ENCODE measurements at regions not wholly inside any gene's neighbourhood (a gene's known extent, or its start where the extent isn't known, plus 50 kb on each side); places are given as distances from the start of the nearest gene placed in this dataset.
A peak's percentile ranks its signal among the peaks of the same experiment; 100 is the strongest.

GRCh38 chr13:78884571-78884970 is 225.6 kb upstream of the OBI1 start:
- Mint-ChIP-seq H3K27me3 (ENCODE audit: low read depth, poor library complexity) (peaks cover 3% of the 10 kb centered on the region), H3K36me3 (ENCODE audit: low read depth) (no peaks in the 10 kb centered on the region), H3K9me3 (no peaks in the 10 kb centered on the region), H3K27ac (no peak overlapping the region), H3K4me1 (peaks cover 13% of the 10 kb centered on the region), H3K4me3 (no peak overlapping the region)
- DNase-seq = no peak
- no peak for TF ChIP-seq CTCF (IDR thresholded peaks at IDR 0.05)

- Mint-ChIP-seq H3K27me3 (ENCODE audit: low read depth, poor library complexity) (no peaks in the 10 kb centered on the region), H3K4me3 (no peak overlapping the region), H3K27ac (no peak overlapping the region), H3K4me1 (peaks cover 13% of the 10 kb centered on the region), H3K9me3 (peaks cover 9% of the 10 kb centered on the region), H3K36me3 (ENCODE audit: low read depth) (no peaks in the 10 kb centered on the region)
- no peak for TF ChIP-seq CTCF (IDR thresholded peaks at IDR 0.05)
- DNase-seq = no peak
Measured at GRCh38 chr13:78881751-78882150, 222.8 kb upstream of the OBI1 start.

- no peak for TF ChIP-seq CTCF (IDR thresholded peaks at IDR 0.05)
- DNase-seq = no peak
- peaks cover 13% of the 10 kb centered on the region for H3K4me1 Mint-ChIP-seq
- H3K27me3 Mint-ChIP-seq (ENCODE audit: low read depth, poor library complexity) = no peaks in the 10 kb centered on the region
- peak overlapping the region; percentile 30 for H3K27ac Mint-ChIP-seq
- H3K4me3 Mint-ChIP-seq = no peak overlapping the region
- H3K9me3 Mint-ChIP-seq = peaks cover 9% of the 10 kb centered on the region
- H3K36me3 Mint-ChIP-seq (ENCODE audit: low read depth) = no peaks in the 10 kb centered on the region
Measured at GRCh38 chr13:78881054-78881453, 222.1 kb upstream of the OBI1 start.

GRCh38 chr13:78876915-78877549 is 218.1 kb upstream of the OBI1 start:
- Mint-ChIP-seq H3K4me3 (no peak overlapping the region), H3K27ac (no peak overlapping the region), H3K9me3 (peaks cover 9% of the 10 kb centered on the region), H3K27me3 (ENCODE audit: low read depth, poor library complexity) (no peaks in the 10 kb centered on the region), H3K36me3 (ENCODE audit: low read depth) (no peaks in the 10 kb centered on the region), H3K4me1 (peaks cover 22% of the 10 kb centered on the region)
- DNase-seq = no peak
- TF ChIP-seq CTCF (IDR thresholded peaks at IDR 0.05) = no peak

GRCh38 chr13:78875792-78876580 is 217.0 kb upstream of the OBI1 start:
- no peak for TF ChIP-seq CTCF (IDR thresholded peaks at IDR 0.05)
- Mint-ChIP-seq H3K4me3 (no peak overlapping the region), H3K27me3 (ENCODE audit: low read depth, poor library complexity) (no peaks in the 10 kb centered on the region), H3K36me3 (ENCODE audit: low read depth) (no peaks in the 10 kb centered on the region), H3K4me1 (peaks cover 12% of the 10 kb centered on the region), H3K27ac (no peak overlapping the region), H3K9me3 (peaks cover 9% of the 10 kb centered on the region)
- no peak for DNase-seq

GRCh38 chr13:78868991-78869390 is 210.0 kb upstream of the OBI1 start:
- Mint-ChIP-seq H3K36me3 (ENCODE audit: low read depth) (no peaks in the 10 kb centered on the region), H3K27me3 (ENCODE audit: low read depth, poor library complexity) (no peaks in the 10 kb centered on the region), H3K4me1 (no peaks in the 10 kb centered on the region), H3K4me3 (no peak overlapping the region), H3K9me3 (peaks cover 10% of the 10 kb centered on the region), H3K27ac (no peak overlapping the region)
- no peak for TF ChIP-seq CTCF (IDR thresholded peaks at IDR 0.05)
- DNase-seq = no peak

Measured in nephron progenitor cell (in vitro differentiated cells).